ENCODE measurements at regions not wholly inside any gene's neighbourhood (a gene's known extent, or its start where the extent isn't known, plus 50 kb on each side); places are given as distances from the start of the nearest gene placed in this dataset.

DNA sequence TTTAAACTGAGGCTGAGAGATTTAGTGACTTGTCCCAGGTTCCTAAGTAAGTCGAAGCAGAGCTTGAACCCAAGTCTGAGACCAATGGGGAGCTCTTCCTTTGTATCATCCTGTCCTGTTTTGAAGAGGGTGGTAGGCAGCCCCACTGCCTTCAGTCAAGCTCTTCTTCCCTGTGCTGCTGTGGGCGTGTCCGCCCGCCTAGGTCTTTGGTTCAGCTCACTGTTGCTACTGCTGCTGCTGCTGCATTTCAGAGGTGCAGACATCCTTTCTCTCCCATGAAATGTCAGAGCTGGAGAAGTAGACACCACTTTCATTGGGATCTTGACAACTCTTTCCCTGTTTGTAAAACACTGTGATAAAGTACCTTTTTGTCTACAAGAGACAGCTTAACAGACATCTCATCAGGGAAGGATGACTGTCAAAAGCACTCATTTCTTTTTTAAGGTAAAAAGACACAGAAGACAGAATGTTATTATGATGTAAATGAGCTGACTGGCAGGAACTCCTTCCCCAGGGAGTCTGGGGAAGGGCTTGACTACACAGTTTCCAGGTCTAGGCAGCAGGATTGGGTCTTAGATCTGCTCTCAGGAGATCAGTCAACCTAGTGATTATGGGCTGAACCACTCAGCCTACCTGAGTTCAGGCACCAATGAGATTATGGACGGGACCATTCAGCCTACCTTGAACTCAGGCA, 91.7 kb upstream of the TRIB2 start:
- TF ChIP-seq, protein P1, sequence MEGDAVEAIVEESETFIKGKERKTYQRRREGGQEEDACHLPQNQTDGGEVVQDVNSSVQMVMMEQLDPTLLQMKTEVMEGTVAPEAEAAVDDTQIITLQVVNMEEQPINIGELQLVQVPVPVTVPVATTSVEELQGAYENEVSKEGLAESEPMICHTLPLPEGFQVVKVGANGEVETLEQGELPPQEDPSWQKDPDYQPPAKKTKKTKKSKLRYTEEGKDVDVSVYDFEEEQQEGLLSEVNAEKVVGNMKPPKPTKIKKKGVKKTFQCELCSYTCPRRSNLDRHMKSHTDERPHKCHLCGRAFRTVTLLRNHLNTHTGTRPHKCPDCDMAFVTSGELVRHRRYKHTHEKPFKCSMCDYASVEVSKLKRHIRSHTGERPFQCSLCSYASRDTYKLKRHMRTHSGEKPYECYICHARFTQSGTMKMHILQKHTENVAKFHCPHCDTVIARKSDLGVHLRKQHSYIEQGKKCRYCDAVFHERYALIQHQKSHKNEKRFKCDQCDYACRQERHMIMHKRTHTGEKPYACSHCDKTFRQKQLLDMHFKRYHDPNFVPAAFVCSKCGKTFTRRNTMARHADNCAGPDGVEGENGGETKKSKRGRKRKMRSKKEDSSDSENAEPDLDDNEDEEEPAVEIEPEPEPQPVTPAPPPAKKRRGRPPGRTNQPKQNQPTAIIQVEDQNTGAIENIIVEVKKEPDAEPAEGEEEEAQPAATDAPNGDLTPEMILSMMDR (IDR thresholded peaks at IDR 0.05) = no peak
- TF ChIP-seq POLR2AphosphoS5 (IDR thresholded peaks at IDR 0.05) (no peak), POLR2A (IDR thresholded peaks at IDR 0.05) (no peak)
